ENCODE measurements at regions not wholly inside any gene's neighbourhood (a gene's known extent, or its start where the extent isn't known, plus 50 kb on each side); places are given as distances from the start of the nearest gene placed in this dataset.
"Not testable (repeated sequence)": the region's sequence is repeated elsewhere in the genome, so short reads cannot be mapped to it uniquely, and the experiment has no call there.

DNA sequence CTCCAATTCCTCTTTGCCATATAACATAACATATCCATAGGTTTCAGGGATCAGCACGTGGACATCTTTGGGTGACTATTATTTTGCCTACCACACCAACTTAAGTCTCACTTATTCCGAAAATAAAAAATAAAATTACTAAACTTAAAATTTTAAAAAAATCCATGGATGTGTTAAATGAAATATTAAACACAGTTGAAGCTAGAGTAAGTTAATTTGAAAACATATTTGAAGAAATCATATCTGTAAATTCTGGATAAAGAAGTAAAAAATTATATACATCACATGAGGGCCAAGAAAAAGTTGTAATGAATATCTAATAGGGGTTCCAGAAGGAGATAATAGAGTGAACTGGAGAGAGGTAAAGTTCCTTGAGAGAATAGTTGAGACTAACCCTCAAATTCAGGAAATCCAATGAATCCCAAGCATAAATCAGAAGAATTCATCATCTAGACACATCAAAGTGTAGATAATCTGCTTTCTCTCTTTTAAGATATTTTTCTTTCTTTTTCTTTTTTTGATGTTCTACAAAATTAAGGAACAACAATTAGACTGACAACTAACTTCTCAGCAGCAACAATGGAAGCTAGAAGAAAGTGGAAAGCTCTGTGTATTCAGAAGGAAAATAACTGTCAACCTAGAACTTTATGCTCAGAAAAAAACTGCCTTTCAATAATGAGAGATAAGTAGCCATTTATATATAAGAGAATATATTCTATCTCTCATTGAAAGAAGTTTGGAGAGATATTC lies 147.4 kb downstream of the ABHD5 start:
- DNase-seq (ENCODE audit: low read depth in 2 of 2) = no peak

DNA sequence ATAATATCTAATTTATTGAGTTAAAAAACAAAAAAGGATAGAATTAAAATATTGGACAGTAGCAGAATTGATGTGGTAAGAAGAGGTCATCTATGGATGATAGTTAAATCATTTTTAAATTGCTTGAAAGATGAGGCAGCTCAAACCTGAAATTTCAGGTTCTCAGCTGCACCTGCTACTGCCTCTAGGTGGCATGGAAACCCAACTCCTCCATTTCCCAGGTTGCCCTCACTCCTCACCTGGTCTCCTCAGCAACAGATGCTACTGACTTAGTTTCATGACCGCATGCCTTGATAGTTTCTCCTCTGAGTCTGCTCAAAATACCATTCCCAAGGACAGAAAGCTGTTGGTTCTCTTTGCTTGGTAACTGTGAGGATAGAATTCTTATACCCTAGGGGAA lies 148.1 kb downstream of the ABHD5 start:
- no peak for DNase-seq (ENCODE audit: low read depth in 2 of 2)

DNA sequence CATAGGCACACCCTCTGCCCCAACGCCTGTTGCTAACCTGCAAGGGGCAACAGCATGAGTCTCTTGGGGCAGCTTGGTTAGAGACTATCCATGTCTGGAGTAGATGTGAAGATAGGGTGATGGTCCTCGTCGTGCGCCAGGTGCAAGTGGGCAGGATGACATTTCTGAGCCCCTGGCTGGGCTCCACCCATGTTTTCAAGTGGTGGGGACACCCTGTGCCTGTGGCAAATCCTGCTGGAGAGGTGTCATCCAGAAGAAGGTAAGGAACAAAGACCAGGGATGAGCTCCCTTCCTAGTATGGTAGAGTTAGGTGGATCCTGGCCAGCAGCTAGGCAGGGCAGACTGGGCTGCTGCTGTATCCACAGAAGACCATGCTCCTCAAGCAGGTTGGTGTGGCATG lies 152.6 kb downstream of the ABHD5 start:
- DNase-seq (ENCODE audit: low read depth in 2 of 2) = no peak

DNA sequence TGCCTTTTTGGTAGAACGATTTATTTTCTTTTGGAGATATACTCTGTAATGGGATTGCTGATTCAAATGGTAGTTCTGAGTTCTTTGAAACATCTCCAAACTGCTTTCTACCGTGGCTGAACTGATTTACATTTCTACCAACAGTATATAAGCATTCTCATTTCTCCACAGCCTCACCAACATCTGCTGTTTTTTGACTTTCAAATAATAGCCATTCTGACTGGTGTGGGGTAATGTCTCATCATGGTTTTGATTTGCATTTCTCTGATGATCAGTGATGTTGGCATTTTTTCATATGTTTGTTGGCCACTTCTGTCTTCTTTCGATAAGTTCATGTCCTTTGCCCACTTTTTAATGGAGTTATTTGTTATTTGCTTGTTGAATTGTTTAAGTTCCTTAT lies 154.0 kb downstream of the ABHD5 start:
- DNase-seq (ENCODE audit: low read depth in 2 of 2) = no peak

DNA sequence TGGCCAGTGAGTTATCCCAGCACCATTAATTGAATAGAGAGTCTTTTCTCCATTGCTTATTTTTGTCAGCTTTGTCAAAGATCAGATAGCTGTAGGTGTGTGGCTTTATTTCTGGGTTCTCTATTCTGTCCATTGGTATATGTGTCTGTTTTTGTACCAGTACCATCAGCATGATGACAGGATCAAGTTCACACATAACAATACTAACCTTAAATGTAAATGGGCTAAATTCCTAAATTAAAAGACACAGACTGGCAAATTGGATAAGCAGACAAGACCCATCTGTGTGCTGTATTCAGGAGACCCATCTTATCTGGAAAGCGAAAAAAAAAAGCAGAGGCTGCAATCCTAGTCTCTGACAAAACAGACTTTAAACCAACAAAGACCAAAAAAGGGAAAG lies 154.8 kb downstream of the ABHD5 start:
- DNase-seq (ENCODE audit: low read depth in 2 of 2) = not testable (repeated sequence)

DNA sequence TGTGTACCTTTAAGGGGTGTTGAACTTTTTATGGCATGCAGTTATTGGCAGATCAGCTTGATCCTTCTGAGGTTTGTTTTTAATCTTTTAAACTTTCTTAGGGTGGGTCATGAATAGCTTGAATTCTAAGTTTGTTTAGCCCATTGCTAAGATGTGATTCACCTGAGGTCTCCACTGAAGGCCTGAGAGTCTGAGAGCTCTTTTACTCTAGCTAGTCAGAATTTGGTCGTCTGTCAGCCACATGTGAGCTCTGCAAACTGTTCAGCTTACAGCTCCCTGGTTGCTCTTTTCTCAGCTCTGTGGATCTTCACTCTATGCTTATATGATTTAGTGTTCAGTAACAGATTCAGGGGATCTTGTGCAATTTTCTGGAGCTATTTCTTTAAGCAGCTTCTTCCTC lies 161.3 kb downstream of the ABHD5 start:
- no peak for DNase-seq (ENCODE audit: low read depth in 2 of 2)

DNA sequence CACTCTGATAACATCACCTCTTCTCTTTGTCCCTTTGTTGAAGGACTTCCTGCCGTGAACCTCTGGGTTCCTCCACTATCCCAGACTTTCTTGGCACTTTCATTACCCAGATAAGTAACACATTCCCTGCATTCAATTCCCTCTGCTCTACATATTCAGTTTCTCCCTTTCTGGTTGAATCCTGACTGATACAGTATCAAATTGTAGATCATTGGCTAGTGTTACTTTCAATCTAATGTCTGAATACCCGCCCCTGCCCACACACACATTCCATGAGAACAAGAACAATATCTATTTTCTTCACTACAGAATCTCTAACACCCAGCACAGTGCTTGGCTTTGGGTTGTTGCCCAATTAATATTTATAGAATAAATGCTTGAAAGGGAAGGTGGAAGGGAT lies 163.5 kb downstream of the ABHD5 start:
- DNase-seq (ENCODE audit: low read depth in 2 of 2) = no peak

DNA sequence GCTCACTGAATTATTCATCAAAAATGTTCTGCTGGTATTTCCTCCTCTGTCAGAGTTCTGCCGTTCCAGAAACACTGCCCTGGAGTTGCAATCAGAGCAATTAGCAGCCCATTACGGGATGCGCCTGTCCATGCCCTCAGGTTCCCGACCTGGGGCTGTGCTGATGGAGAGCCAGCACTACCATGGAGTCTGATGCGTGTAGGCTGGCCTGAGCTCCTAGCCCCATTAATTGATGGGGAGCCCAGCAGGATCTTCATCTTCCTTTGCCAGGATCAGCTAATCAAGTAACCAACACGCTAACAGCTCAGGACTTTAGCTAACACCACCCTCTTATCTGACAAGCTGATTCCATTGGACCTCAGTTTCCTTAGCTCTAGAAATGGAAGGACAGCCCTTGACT lies 164.2 kb downstream of the ABHD5 start:
- no peak for DNase-seq (ENCODE audit: low read depth in 2 of 2)

DNA sequence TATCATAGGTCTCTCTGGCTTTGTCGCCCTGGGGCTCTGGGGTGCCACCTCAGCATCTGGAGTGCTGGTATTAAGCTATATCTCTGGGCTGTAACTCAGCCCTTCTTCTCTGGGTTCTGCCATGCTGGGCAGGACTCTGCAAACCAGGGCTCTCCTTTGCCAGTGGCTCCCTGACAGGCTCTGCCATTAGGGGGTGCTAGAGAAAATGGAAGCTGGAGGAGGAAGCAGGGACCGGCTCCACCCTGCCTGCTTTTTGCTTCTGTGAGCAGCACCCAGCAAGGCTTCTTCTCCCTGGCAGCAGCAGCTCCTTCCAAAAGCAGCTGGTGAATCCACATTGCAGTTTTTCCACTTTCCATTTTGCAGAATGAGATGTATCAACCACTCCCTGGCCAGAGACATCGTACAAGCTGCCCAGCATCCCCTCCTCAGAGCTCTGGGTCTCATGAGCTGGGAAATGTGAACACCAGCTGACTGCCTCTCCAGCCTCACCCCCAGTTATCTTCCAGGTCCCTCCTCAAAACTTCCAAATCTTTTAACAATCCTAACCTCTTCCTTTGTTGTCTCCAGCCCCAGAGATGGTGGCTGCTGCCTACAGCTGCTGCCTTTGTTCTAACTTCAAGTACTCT lies 165.0 kb downstream of the ABHD5 start:
- DNase-seq (ENCODE audit: low read depth in 2 of 2) = peak; percentile 11 to 35

DNA sequence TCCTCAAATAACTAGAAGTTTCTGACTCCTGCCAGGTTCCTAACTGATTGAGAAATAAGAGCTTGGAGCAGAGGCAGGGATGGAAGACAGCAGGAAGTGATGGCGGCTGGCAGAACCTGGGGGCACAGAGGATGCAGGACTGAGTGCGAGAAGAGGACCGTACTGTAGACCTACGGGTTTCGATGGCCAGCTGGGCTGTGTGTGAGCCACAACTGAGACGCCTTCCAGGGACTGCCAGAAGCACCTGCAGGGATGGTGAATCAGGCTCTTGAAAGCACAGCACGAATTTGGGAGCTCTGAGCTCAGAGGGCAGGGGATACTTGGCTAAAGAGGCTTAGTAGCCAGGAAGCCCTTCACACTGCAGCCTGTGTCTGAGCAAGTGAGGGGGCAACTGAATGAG lies 165.6 kb downstream of the ABHD5 start:
- no peak for DNase-seq (ENCODE audit: low read depth in 2 of 2)

DNA sequence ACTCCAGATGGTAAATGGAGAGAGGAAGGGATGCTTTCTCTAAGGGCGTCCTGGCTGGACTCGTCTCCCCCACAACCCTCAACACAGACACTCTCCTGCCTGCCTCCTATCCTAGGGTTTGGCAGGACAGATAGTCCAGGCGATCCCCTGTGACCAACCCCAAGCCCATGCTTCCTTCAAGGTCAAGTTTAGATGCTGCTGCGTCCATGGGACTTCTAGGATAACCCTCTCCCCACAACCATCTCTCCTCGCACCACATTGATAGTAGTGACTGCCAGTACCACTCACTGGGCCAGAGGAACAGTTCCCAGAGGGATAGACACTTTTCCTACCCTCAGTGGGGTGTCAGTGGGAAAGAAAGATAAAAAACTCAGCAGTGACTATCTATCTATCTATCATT lies 166.0 kb downstream of the ABHD5 start:
- DNase-seq (ENCODE audit: low read depth in 2 of 2) = no peak

DNA sequence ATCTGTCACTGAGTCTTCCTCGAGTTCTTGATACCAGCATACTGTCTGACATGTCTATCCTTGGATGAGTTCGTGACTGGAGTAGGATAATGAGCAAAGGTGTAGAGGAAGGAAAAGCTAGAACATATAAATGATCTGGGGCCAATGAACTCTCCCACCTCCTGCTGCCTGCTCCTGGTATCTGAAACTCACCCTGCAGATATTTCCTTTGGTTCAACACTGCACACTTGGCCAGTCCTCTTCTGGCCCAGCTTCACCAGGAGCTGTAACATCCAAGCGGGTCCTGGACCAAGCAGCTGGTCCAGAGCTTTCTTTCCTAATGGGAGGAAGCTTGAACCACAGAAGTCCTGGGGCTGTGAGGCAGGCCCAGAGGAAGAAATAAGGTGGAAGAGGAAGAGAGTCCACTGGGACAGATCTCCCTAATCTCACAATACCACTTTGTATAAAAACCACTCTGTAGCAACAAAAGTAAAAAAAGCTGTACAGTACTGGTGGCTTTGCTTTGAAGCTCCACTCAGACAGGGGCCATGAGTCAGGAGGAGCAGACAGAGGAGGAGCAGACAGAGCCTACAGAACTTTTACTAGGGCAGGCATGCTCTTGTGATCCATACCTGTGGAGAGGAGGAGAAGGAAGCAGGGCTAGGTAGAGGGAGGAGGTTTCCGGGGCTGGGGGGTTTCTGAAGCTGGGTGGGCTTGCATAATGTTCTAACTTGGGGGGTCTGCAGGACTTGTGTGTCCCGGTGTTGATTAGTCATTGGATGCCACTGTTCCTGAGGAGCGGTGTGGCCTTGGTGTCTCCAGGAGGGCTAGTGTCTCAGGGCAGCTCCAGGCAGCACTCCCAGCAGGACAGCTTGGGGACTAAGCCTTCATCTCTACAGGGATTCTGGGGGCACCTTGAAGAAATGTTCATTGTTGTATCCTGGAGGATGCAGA lies 166.9 kb downstream of the ABHD5 start:
- DNase-seq (ENCODE audit: low read depth in 2 of 2) = no peak

DNA sequence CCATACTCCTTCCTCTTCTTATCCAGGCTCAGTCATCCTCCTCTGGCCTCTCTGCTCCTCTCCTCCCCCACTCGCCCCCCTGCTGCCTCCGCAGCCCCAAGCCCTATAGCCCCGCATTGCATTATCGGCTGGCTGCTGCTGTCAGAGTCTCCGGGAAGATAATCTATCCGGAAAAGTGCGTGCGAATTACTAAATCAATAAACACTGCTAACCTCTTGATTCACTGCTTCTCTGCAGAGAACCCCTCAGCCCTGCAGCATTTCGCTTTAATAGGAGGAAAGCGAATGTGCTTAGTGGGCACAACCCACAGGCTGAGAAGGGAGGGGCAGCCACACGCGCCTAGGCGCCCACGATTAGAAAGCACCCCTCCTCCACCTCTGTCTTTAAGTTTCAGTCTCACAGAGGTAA lies 167.6 kb downstream of the ABHD5 start:
- DNase-seq (ENCODE audit: low read depth in 2 of 2) = no peak

DNA sequence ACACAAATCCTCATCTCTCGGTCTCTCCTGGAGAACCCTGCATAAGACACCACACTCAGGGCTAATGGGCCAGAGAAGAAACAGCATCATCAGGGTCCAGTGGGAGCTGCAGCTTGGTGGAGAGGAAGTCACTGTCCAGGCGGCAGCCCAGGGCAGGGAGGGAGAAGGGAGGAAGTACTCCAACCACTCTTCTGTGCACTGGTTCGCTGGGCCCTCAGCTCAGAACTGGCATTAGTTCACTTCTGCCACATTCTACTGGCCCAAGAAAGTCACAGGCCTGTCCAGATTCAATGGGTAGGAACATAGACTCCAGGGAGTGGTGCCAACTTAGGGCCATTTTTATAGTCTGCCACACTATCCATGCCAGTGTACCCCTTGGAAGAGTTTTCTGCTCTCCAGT lies 169.0 kb downstream of the ABHD5 start:
- no peak for DNase-seq (ENCODE audit: low read depth in 2 of 2)

DNA sequence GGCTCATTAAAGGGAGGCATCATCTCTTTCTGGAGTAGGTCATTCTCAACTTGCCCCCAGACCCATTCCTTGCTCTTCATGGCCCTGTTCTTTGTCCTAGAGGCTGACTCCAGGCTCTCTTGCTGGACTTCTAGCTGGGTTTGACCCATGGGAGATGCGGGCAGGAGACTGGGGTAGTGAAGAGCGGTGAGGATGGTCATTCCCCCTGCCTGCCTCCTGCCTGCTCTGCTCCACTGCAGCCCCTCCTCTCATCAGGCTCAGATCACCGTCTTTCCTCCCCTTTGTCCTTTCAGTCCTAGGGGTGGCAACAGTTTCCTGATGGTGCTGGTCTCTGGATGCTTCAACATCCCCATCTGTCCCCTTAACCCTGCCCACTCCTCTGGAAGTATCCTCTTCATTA lies 170.9 kb downstream of the ABHD5 start:
- DNase-seq (ENCODE audit: low read depth in 2 of 2) = no peak

DNA sequence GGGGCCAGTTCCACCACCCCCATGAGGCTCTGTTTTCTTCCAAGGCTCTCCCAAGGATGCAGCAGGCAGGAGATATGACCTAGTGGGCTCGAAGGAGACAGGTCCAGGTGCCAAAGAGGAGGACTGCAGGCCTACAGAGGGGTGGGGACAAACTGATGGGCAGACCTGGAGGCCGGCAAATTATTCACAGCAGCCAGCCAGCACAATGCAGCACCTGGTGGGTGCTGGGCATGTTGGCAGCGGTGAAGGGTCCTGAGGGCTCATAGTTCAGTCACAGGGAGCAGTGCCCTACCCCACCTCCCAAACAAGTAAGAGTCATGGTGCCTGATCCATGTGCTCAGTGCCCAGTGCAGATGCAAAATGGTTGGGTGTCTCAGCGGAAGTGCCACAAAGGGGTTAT lies 171.7 kb downstream of the ABHD5 start:
- DNase-seq (ENCODE audit: low read depth in 2 of 2) = no peak

DNA sequence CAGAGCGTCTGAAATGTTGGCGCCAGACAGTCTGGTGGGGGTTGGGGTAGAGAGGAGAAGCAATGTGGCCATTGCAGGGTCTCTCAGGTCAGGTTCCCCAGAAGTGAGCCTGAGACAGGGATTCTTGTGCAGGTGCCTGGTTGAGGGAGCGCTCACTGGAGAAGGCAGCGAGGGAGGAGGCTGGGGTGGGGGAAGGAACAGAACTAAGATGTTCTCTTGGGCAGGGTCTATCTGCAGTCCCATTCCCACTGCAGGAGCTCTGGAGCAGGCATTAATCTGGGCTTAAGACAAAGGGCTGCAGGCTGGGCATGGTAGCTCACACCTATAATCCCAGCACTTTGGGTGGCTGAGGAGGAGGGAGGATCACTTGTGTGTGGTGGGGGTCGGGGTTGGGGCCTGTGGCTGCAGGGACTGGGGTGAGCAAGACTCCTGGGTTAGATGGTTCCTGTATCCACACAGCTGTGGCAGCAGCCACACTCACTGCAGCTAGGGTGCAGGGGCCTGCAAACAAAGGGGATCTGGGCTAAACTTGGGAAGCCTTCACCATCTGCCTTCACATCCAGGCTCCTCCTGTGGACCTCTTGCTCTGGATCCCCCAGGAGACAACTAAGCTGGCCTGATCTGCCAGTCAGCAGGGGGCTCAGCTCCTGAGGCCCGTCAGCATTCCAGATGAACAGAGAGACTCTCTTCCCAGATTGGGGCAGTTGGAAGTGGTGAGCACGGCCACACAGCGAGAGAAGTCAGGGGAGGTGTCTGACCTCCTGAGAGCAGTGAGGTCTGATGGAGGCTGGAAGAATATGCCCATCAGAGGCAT lies 172.5 kb downstream of the ABHD5 start:
- DNase-seq (ENCODE audit: low read depth in 2 of 2) = no peak

DNA sequence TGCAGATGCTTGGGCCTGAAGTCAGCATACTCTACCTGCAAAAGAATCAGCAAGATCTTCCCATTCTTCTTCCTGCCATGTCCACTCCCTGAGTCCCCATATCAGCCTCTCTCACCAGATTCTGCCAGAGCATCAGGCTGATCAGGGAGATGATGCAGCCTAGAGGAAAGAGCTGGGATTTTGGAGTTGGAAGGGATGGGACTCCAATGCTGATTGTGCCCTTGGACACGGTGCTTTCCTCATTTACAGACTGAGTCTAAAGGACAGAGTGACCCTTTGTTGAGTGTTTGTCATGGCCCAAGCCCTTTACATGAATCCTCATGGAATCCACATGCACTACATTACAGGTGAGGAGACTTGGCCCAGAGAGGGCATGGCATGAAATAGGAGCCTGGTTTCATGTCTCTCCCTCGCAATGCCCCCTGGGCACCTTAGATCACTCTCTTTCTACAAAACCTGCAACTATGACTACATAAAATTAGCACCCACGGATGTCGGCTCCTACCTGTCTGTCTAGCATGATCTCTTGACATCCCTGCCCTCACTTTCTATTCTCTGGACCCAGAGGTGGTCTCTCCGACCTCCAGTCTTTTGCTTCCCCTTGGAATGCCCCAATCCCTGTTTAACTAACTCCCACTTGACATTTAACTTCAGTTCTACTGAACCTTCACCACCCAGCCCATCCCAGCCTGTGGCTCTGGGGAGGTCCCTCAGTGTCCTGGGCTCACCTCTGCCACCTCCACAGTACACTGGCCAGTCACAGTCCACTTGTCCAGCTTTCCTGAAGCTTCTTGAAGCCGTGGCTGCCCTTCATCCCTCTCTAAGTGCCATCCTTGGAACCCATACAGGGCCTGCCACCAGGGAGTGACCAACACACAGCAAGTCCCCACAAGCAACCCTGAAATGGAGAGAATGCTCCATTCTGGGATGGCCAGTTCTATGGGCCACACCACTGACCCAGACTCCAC lies 173.5 kb downstream of the ABHD5 start:
- no peak for DNase-seq (ENCODE audit: low read depth in 2 of 2)

DNA sequence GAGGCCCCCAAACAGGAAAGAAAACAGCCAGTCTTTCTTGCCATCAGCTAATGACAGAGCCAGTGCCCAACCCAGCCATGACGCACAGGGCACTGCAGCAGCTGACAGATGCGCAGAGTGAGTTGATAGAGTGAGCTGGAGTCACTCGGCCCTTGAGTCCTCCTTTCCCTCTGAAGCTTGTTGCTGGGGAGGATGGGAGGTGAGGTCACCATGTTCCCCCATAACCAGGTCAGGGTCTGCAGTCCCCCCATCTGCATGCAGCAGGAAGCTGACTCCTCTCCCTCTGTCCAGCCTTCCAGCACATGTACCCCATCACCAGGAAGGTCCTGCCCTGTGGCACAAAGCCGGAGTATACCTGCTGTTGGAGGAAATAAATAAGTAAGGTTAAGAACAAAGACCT lies 174.6 kb downstream of the ABHD5 start:
- DNase-seq (ENCODE audit: low read depth in 2 of 2) = no peak

DNA sequence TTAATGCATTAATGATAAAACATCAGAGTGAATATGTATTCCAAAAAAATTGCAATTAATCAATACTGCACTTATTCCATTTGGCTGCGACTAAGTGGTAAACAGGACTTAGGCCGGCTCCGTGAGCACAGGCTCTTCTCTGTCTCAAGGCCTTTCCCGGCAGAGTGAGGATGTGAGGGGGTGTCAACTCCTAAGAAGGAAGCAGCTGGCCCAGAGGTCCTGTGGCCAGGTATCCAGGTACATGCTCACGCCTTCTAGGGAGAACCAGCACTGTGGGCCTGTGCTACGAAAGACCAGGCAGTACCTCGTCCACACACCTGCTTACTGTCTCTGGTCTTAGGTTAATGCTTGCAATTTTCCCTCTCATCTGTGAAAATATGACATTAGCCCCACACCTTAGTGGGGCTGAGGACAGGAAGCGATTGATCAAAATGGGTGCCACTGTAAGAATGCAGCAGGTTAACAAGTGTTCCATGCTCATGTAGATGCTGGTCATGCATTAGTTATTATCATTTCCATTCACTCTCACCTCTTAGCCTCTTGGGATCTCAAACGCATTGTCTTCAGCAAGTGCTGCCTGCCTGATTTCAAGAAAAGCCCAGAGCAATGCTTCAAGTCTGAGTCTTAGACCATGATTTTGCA lies 175.3 kb downstream of the ABHD5 start:
- DNase-seq (ENCODE audit: low read depth in 2 of 2) = no peak
